H1 (cell line): ENCODE measurements at regions not wholly inside any gene's neighbourhood (a gene's known extent, or its start where the extent isn't known, plus 50 kb on each side); places are given as distances from the start of the nearest gene placed in this dataset.

Experiments used
- ASH2L ChIP-seq: fragments of 200-600, 300-600 bp; sonication (generic); IDR thresholded peaks from one replicate; pipeline ENCODE4 v1.7.1; 2017; ENCODE audit warnings: low read length
- CHD7 ChIP-seq: fragments of 300-600 bp; sonication (generic); IDR thresholded peaks from 2 replicates; pipeline ENCODE4 v1.7.1; 2012; ENCODE audit warnings: low read length, moderate library complexity, mild to moderate bottlenecking, inconsistent platforms; ENCODE audit not compliant: insufficient replicate concordance
- POLR2A ChIP-seq, 2 experiments: IDR thresholded peaks; 1 replicate in 1 of 2; 2 replicates in 1 of 2; pipeline ENCODE4 v1.6.1; 2011; ENCODE audit warnings: low read depth in 2 of 2, low read length in 2 of 2, mild to moderate bottlenecking in 2 of 2; ENCODE audit errors: control extremely low read depth in 1 of 2
- RFX5 ChIP-seq: IDR thresholded peaks from 2 replicates; pipeline ENCODE4 v1.6.1; 2011; ENCODE audit warnings: low read depth, low read length, improper control_type of control experiment, borderline replicate concordance
- TF ChIP-seq, protein P1 (sequence below): IDR thresholded peaks from 2 replicates; pipeline ENCODE4 v1.6.1; 2012; ENCODE audit warnings: low read length, inconsistent platforms

- no peak for TF ChIP-seq CHD7
- no peak for TF ChIP-seq RFX5
- TF ChIP-seq, protein P1, sequence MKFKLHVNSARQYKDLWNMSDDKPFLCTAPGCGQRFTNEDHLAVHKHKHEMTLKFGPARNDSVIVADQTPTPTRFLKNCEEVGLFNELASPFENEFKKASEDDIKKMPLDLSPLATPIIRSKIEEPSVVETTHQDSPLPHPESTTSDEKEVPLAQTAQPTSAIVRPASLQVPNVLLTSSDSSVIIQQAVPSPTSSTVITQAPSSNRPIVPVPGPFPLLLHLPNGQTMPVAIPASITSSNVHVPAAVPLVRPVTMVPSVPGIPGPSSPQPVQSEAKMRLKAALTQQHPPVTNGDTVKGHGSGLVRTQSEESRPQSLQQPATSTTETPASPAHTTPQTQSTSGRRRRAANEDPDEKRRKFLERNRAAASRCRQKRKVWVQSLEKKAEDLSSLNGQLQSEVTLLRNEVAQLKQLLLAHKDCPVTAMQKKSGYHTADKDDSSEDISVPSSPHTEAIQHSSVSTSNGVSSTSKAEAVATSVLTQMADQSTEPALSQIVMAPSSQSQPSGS: no peak
- no peak for TF ChIP-seq POLR2A (IDR thresholded peaks at IDR 0.05; ENCODE audit: control extremely low read depth in 1 of 2, low read depth in 2 of 2, low read length in 2 of 2)
- TF ChIP-seq ASH2L: no peak
Observed at GRCh38 chr22:47839595-47840227, 1077.3 kb downstream of the TBC1D22A start (continued).
